Stomach (tissue), 4 donors: ENCODE measurements at regions not wholly inside any gene's neighbourhood (a gene's known extent, or its start where the extent isn't known, plus 50 kb on each side); places are given as distances from the start of the nearest gene placed in this dataset.

Experiments used
- POLR2A ChIP-seq, 4 donors: fragments of 450-650 bp; IDR thresholded peaks; one replicate each; pipeline ENCODE4 v1.6.1; 2016; ENCODE audit warnings: antibody characterized with exemption in 4 of 4, control low read depth in 2 of 4, mild to moderate bottlenecking in 1 of 4, moderate library complexity in 1 of 4
- TF ChIP-seq, protein P1 (sequence below), 7 experiments: fragments of 450-650 bp in 4 of 7; fragments of 200-600 bp in 3 of 7; sonication (generic) in 3 of 7; IDR thresholded peaks; one replicate each; pipeline ENCODE4 v1.5.1; 2016 to 2019; ENCODE audit warnings: antibody characterized with exemption in 7 of 7, control low read depth in 2 of 7, mild to moderate bottlenecking in 1 of 7

DNA sequence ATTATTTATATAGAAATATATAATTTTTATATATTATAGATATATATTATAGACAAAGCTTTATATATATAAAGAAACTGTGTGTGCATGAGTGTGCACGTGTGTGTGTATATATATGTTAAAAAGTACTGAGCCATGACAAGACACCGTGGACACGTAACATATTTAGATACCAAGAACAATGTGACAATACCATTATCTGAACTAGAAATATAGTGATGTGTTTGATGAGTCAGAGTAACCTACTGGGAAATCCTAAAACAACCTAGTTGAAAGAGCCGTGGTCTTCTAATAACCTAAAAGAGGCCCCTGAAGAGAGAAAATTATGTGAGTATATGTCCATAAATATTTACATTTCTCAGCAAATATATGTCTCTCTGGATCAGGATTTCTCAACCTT lies 50.7 kb upstream of the ITGB8 start:
- TF ChIP-seq, protein P1, sequence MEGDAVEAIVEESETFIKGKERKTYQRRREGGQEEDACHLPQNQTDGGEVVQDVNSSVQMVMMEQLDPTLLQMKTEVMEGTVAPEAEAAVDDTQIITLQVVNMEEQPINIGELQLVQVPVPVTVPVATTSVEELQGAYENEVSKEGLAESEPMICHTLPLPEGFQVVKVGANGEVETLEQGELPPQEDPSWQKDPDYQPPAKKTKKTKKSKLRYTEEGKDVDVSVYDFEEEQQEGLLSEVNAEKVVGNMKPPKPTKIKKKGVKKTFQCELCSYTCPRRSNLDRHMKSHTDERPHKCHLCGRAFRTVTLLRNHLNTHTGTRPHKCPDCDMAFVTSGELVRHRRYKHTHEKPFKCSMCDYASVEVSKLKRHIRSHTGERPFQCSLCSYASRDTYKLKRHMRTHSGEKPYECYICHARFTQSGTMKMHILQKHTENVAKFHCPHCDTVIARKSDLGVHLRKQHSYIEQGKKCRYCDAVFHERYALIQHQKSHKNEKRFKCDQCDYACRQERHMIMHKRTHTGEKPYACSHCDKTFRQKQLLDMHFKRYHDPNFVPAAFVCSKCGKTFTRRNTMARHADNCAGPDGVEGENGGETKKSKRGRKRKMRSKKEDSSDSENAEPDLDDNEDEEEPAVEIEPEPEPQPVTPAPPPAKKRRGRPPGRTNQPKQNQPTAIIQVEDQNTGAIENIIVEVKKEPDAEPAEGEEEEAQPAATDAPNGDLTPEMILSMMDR (IDR thresholded peaks at IDR 0.05), result no peak
- TF ChIP-seq POLR2A (IDR thresholded peaks at IDR 0.05), result no peak
